Endodermal cell (in vitro differentiated cells): ENCODE measurements at regions not wholly inside any gene's neighbourhood (a gene's known extent, or its start where the extent isn't known, plus 50 kb on each side); places are given as distances from the start of the nearest gene placed in this dataset.
A peak's percentile ranks its signal among the peaks of the same experiment; 100 is the strongest.

Source experiments
- DNase-seq: peaks from one replicate; pipeline ENCODE4 v3.0.0-alpha.2; 2017
- H3K27ac ChIP-seq: 2 replicates; pipeline ENCODE4 v1.5.1; 2013; ENCODE audit warnings: mild to moderate bottlenecking, low read depth, low read length, moderate library complexity
- H3K27me3 ChIP-seq: 2 replicates; pipeline ENCODE4 v1.6.1; 2013; ENCODE audit warnings: mild to moderate bottlenecking, low read length, moderate library complexity; ENCODE audit not compliant: insufficient read depth, control insufficient read depth, poor library complexity, severe bottlenecking
- H3K36me3 ChIP-seq: 2 replicates; pipeline ENCODE4 v1.7.0; 2013; ENCODE audit warnings: mild to moderate bottlenecking, low read length, moderate library complexity; ENCODE audit not compliant: control insufficient read depth, insufficient read depth
- H3K4me1 ChIP-seq: one replicate; pipeline ENCODE4 v1.7.0; 2013; ENCODE audit warnings: low read length; ENCODE audit not compliant: control insufficient read depth, insufficient read depth
- H3K4me3 ChIP-seq: 2 replicates; pipeline ENCODE4 v1.5.1; 2013; ENCODE audit warnings: mild to moderate bottlenecking, low read length, moderate library complexity
- H3K9ac ChIP-seq: 2 replicates; pipeline ENCODE4 v1.6.1; 2013; ENCODE audit warnings: mild to moderate bottlenecking, low read length, moderate library complexity; ENCODE audit not compliant: poor library complexity, severe bottlenecking; ENCODE audit errors: extremely low read depth
- H3K9me3 ChIP-seq: 2 replicates; pipeline ENCODE4 v1.6.1; 2013; ENCODE audit warnings: mild to moderate bottlenecking, low read length, moderate library complexity; ENCODE audit not compliant: control insufficient read depth
- H3K27ac Mint-ChIP-seq: 2 replicates; pipeline ENCODE4 v1.8.0; 2020; ENCODE audit warnings: mixed read lengths
- H3K27me3 Mint-ChIP-seq: 2 replicates; pipeline ENCODE4 v1.8.0; 2021; ENCODE audit warnings: mild to moderate bottlenecking, mixed read lengths; ENCODE audit not compliant: insufficient read depth
- H3K36me3 Mint-ChIP-seq: 2 replicates; pipeline ENCODE4 v1.8.0; 2020; ENCODE audit warnings: low read depth, mixed read lengths
- H3K4me1 Mint-ChIP-seq: 2 replicates; pipeline ENCODE4 v1.8.0; 2020; ENCODE audit warnings: mixed read lengths
- H3K4me3 Mint-ChIP-seq: 2 replicates; pipeline ENCODE4 v1.8.0; 2020; ENCODE audit warnings: mild to moderate bottlenecking, moderate library complexity, mixed read lengths
- H3K9me3 Mint-ChIP-seq: 2 replicates; pipeline ENCODE4 v1.8.0; 2020; ENCODE audit warnings: mild to moderate bottlenecking, mixed read lengths
- CTCF ChIP-seq: fragments of 200-600 bp; sonication (generic); conservative IDR thresholded peaks from 2 replicates; pipeline ENCODE4 v1.5.0; 2021; ENCODE audit warnings: antibody characterized with exemption, mild to moderate bottlenecking
- WGBS, 2 experiments: methylation state at CpG; one replicate each; pipeline versions ENCODE4 v1.1.5 to v1.1.7; 2013; ENCODE audit warnings: missing lambda C conversion rate in 2 of 2, mixed read lengths in 1 of 2; ENCODE audit not compliant: insufficient coverage in 1 of 2, insufficient read length in 1 of 2; 5-methylcytosine and 5-hydroxymethylcytosine counted together

- Mint-ChIP-seq H3K4me3 (no peak overlapping the region), H3K36me3 (no peaks in the 10 kb centered on the region), H3K4me1 (no peaks in the 10 kb centered on the region), H3K27me3 (no peaks in the 10 kb centered on the region), H3K9me3 (no peaks in the 10 kb centered on the region), H3K27ac (no peak overlapping the region)
- no peak overlapping the region for H3K27ac ChIP-seq
- WGBS, 2 experiments = 89 to 100% methylated on average over 2 of the region's 2 CpGs
- no peaks in the 10 kb centered on the region for H3K9me3 ChIP-seq
- no peak overlapping the region for H3K4me3 ChIP-seq
- DNase-seq = peak; percentile 8
- H3K27me3 ChIP-seq = no peaks in the 10 kb centered on the region
- no peak for TF ChIP-seq CTCF
- H3K36me3 ChIP-seq = no peaks in the 10 kb centered on the region
- no peak overlapping the region for H3K9ac ChIP-seq
- no peaks in the 10 kb centered on the region for H3K4me1 ChIP-seq
Observed at GRCh38 chr3:127123533-127123932, 69.4 kb upstream of the PRR23E start.

GRCh38 chr3:127124120-127124519 lies 68.8 kb upstream of the PRR23E start:
- 69% methylated on average over 4 of the region's 4 CpGs; no CpG with 5 or more reads in 1 of the 2 experiments for whole genome bisulfite sequencing, 2 experiments
- peak; percentile 43 for TF ChIP-seq CTCF
- Histone ChIP-seq H3K4me1 (no peaks in the 10 kb centered on the region), H3K27me3 (no peaks in the 10 kb centered on the region), H3K4me3 (no peak overlapping the region), H3K36me3 (no peaks in the 10 kb centered on the region), H3K9ac (no peak overlapping the region), H3K27ac (no peak overlapping the region), H3K9me3 (no peaks in the 10 kb centered on the region)
- no peaks in the 10 kb centered on the region for H3K9me3 Mint-ChIP-seq
- H3K27ac Mint-ChIP-seq = no peak overlapping the region
- H3K4me1 Mint-ChIP-seq = no peaks in the 10 kb centered on the region
- peak; percentile 67 for DNase-seq
- no peaks in the 10 kb centered on the region for H3K27me3 Mint-ChIP-seq
- no peak overlapping the region for H3K4me3 Mint-ChIP-seq
- H3K36me3 Mint-ChIP-seq = no peaks in the 10 kb centered on the region

- Mint-ChIP-seq H3K27ac (no peak overlapping the region), H3K36me3 (no peaks in the 10 kb centered on the region), H3K4me1 (peaks cover 2% of the 10 kb centered on the region), H3K4me3 (no peak overlapping the region), H3K27me3 (peaks cover 35% of the 10 kb centered on the region), H3K9me3 (no peaks in the 10 kb centered on the region)
- Histone ChIP-seq H3K4me1 (peaks cover 5% of the 10 kb centered on the region), H3K27ac (no peak overlapping the region), H3K27me3 (peaks cover 33% of the 10 kb centered on the region), H3K9ac (no peak overlapping the region), H3K9me3 (no peaks in the 10 kb centered on the region), H3K4me3 (no peak overlapping the region), H3K36me3 (no peaks in the 10 kb centered on the region)
- no peak for TF ChIP-seq CTCF
- WGBS, 2 experiments = 90 to 91% methylated on average over 7 to 10 of the region's 10 CpGs
- peak; percentile 28 for DNase-seq
Observed at GRCh38 chr3:127131424-127132170, 61.3 kb upstream of the PRR23E start.
